ENCODE measurements at regions not wholly inside any gene's neighbourhood (a gene's known extent, or its start where the extent isn't known, plus 50 kb on each side); places are given as distances from the start of the nearest gene placed in this dataset.

GRCh38 chr1:5296557-5297179 is 642.3 kb downstream of the AJAP1 start:
- Mint-ChIP-seq H3K9me3 (ENCODE audit: insufficient read depth) (no peaks in the 10 kb centered on the region), H3K4me1 (no peaks in the 10 kb centered on the region), H3K27ac (no peak overlapping the region), H3K4me3 (no peak overlapping the region), H3K27me3 (peaks cover 6% of the 10 kb centered on the region)
- no peaks in the 10 kb centered on the region for H3K79me2 ChIP-seq (ENCODE audit: control insufficient read depth, insufficient read depth, low read length)
- peaks cover 0 to 2% (median 0%) of the 10 kb centered on the region in 4 experiments for H3K27me3 ChIP-seq (replicated peaks in 1 of 4; ENCODE audit: control extremely low read depth in 1 of 4, control insufficient read depth in 3 of 4, insufficient read depth in 4 of 4, low read length in 3 of 4)
- no peak overlapping the region for H3K9ac ChIP-seq (ENCODE audit: low read length)
- CTCF ChIA-PET = no interaction called here
- peaks cover 0 to 10% (median 0%) of the 10 kb centered on the region in 3 donors for H3K9me3 ChIP-seq (ENCODE audit: control extremely low read depth in 1 of 3, control insufficient read depth in 2 of 3, insufficient read depth in 1 of 3, low read length in 2 of 3)
- no peak overlapping the region for H3K4me2 ChIP-seq (replicated peaks; ENCODE audit: low read depth, low read length, poor library complexity, severe bottlenecking)
- no peak overlapping the region for H3K4me3 ChIP-seq (ENCODE audit: control extremely low read depth in 1 of 5, extremely low read depth in 1 of 5, insufficient read depth in 1 of 5, low read depth in 2 of 5, low read length in 4 of 5)
- H3K4me1 ChIP-seq (ENCODE audit: control insufficient read depth in 2 of 2, insufficient read depth in 2 of 2, low read length in 2 of 2) = no peaks in the 10 kb centered on the region
- no peak for DNase-seq
- H2AFZ ChIP-seq (ENCODE audit: insufficient read depth, low read depth, low read length, poor library complexity, severe bottlenecking) = no peak overlapping the region
- intact Hi-C loops (cut with micrococcal nuclease) = no loop called here
- ATAC-seq (ENCODE audit: low read depth) = no peak
- TF ChIP-seq CTCF (IDR thresholded peaks at IDR 0.05) (no peak), EZH2 (IDR thresholded peaks at IDR 0.05; ENCODE audit: borderline replicate concordance, insufficient read depth, low read depth, low read length, poor library complexity, severe bottlenecking) (no peak)
- POLR2A ChIA-PET = no interaction called here
- no peak overlapping the region for H3K27ac ChIP-seq (ENCODE audit: low read length in 2 of 2)
- no peaks in the 10 kb centered on the region for H3K36me3 ChIP-seq (replicated peaks in 1 of 2; ENCODE audit: control extremely low read depth in 1 of 2, control insufficient read depth in 1 of 2, extremely low read depth in 1 of 2, insufficient read depth in 2 of 2, low read length in 1 of 2)
- H4K20me1 ChIP-seq (ENCODE audit: control insufficient read depth, insufficient read depth, low read length, poor library complexity, severe bottlenecking) = no peaks in the 10 kb centered on the region
- 80% methylated on average over 13 of the region's 18 CpGs for WGBS (ENCODE audit: insufficient coverage)

GRCh38 chr1:5296095-5296494 is 641.7 kb downstream of the AJAP1 start:
- H3K27me3 ChIP-seq (replicated peaks in 1 of 4; ENCODE audit: control extremely low read depth in 1 of 4, control insufficient read depth in 3 of 4, insufficient read depth in 4 of 4, low read length in 3 of 4) = peaks cover 0 to 2% (median 0%) of the 10 kb centered on the region in 4 experiments
- no peaks in the 10 kb centered on the region for H3K79me2 ChIP-seq (ENCODE audit: control insufficient read depth, insufficient read depth, low read length)
- no peak for TF ChIP-seq EZH2 (IDR thresholded peaks at IDR 0.05; ENCODE audit: borderline replicate concordance, insufficient read depth, low read depth, low read length, poor library complexity, severe bottlenecking)
- no peak for TF ChIP-seq CTCF (IDR thresholded peaks at IDR 0.05)
- H3K4me3 Mint-ChIP-seq = no peak overlapping the region
- no peak overlapping the region for H3K4me3 ChIP-seq (ENCODE audit: control extremely low read depth in 1 of 5, extremely low read depth in 1 of 5, insufficient read depth in 1 of 5, low read depth in 2 of 5, low read length in 4 of 5)
- ATAC-seq (ENCODE audit: low read depth) (no peak), DNase-seq (no peak)
- peaks cover 6% of the 10 kb centered on the region for H3K27me3 Mint-ChIP-seq
- no peaks in the 10 kb centered on the region for H3K4me1 ChIP-seq (ENCODE audit: control insufficient read depth in 2 of 2, insufficient read depth in 2 of 2, low read length in 2 of 2)
- H2AFZ ChIP-seq (ENCODE audit: insufficient read depth, low read depth, low read length, poor library complexity, severe bottlenecking) = no peak overlapping the region
- no peak overlapping the region for H3K27ac ChIP-seq (ENCODE audit: low read length in 2 of 2)
- H3K4me1 Mint-ChIP-seq = no peaks in the 10 kb centered on the region
- H3K36me3 ChIP-seq (replicated peaks in 1 of 2; ENCODE audit: control extremely low read depth in 1 of 2, control insufficient read depth in 1 of 2, extremely low read depth in 1 of 2, insufficient read depth in 2 of 2, low read length in 1 of 2) = no peaks in the 10 kb centered on the region
- no peaks in the 10 kb centered on the region for H3K9me3 Mint-ChIP-seq (ENCODE audit: insufficient read depth)
- peaks cover 0 to 10% (median 0%) of the 10 kb centered on the region in 3 donors for H3K9me3 ChIP-seq (ENCODE audit: control extremely low read depth in 1 of 3, control insufficient read depth in 2 of 3, insufficient read depth in 1 of 3, low read length in 2 of 3)
- H3K4me2 ChIP-seq (replicated peaks; ENCODE audit: low read depth, low read length, poor library complexity, severe bottlenecking) = no peak overlapping the region
- H3K27ac Mint-ChIP-seq = no peak overlapping the region
- no peaks in the 10 kb centered on the region for H4K20me1 ChIP-seq (ENCODE audit: control insufficient read depth, insufficient read depth, low read length, poor library complexity, severe bottlenecking)
- H3K9ac ChIP-seq (ENCODE audit: low read length) = no peak overlapping the region
- intact Hi-C loops (cut with micrococcal nuclease) = no loop called here
- ChIA-PET POLR2A (no interaction called here), CTCF (no interaction called here)
- 92% methylated on average over 10 of the region's 12 CpGs for WGBS (ENCODE audit: insufficient coverage)
